ENCODE measurements at regions not wholly inside any gene's neighbourhood (a gene's known extent, or its start where the extent isn't known, plus 50 kb on each side); places are given as distances from the start of the nearest gene placed in this dataset.
"Not testable (repeated sequence)": the region's sequence is repeated elsewhere in the genome, so short reads cannot be mapped to it uniquely, and the experiment has no call there.

GRCh38 chr9:66759825-66760492, 140.6 kb upstream of the ZNF658 start:
- H3K4me3 ChIP-seq (ENCODE audit: low read depth, low read length); DNase-seq (ENCODE audit: low read depth): not testable (repeated sequence)

DNA sequence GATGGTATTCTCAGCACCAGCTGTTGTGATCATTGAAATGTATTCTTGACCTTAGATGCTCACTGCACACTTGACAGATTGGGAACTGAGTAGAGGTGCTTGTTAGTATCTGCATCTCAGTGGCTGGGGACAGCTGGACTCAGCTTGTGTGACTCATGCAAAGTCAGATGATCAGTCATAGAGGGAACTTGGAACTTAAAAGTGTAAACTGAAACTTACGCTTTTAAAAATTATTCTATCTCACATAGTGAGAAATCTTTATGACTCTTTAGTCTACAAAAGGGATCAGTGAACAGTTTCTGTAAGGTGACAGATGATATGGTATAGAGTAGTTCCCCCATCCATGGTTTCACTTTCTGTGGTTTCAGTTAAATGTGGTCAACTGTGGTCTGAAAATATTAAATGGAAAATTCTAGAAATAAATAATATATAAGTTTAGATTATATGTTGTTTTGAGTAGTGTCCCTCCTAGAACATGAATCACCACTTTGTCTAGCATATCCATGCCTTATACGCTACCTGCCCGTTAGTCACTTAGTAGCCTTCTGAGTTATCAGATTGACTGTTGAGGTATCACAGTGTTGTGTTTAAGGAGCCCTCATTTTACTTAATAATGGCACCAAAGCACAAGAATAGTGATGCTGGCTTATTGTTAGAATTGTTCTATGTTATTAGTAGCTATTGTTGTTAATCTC, 135.6 kb upstream of the ZNF658 start:
- not testable (repeated sequence) for DNase-seq (ENCODE audit: low read depth); H3K4me3 ChIP-seq (ENCODE audit: low read depth, low read length)

DNA sequence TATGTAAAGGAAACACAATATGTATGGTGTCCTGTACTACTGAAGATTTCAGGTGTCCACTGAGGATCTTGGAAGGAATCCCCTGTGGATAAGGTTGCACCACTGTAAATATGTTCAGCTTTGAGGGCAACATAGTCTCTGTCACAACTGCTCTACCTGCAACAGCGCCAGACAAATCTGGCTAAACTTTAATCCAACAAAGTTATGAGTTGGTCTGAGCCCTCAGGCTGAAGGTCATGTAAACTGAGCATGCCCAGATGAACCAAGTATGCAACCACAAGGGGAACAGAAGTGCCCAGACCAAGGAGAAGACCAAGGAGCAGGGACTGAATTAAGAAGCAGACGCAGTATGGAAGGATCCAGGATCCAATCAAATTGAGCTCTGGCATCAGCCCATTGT, 135.0 kb upstream of the ZNF658 start:
- H3K4me3 ChIP-seq (ENCODE audit: low read depth, low read length); DNase-seq (ENCODE audit: low read depth): not testable (repeated sequence)

- H3K4me3 ChIP-seq (ENCODE audit: low read depth, low read length); DNase-seq (ENCODE audit: low read depth): not testable (repeated sequence)
Measured at GRCh38 chr9:66771504-66771903, 129.0 kb upstream of the ZNF658 start.

DNA sequence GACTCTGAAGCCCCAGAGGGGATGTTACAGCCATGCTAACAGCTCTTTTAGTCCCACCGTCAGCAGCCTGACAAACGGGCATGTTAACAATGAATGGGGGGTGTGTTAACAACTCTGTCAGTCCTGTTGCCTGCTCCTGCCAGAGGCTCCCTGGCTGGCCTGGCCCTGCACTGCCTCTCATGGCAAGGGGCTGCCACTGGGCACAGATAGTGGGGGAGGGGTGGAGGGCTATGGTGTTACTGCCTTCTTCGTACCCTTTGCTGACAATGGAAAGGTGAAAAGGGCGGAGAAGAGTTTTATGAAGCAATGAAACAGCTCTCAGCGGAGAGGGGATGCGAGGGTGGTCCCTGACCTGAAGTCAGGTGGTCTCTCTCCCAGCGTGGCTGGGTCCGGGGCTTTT, 125.9 kb upstream of the ZNF658 start:
- not testable (repeated sequence) for H3K4me3 ChIP-seq (ENCODE audit: low read depth, low read length); DNase-seq (ENCODE audit: low read depth)

GRCh38 chr9:66779944-66780661, 120.4 kb upstream of the ZNF658 start:
- not testable (repeated sequence) for H3K4me3 ChIP-seq (ENCODE audit: low read depth, low read length); DNase-seq (ENCODE audit: low read depth)

GRCh38 chr9:66781240-66781639, 119.3 kb upstream of the ZNF658 start:
- H3K4me3 ChIP-seq (ENCODE audit: low read depth, low read length); DNase-seq (ENCODE audit: low read depth): not testable (repeated sequence)

GRCh38 chr9:66782010-66782409, 118.5 kb upstream of the ZNF658 start:
- not testable (repeated sequence) for DNase-seq (ENCODE audit: low read depth); H3K4me3 ChIP-seq (ENCODE audit: low read depth, low read length)

- H3K4me3 ChIP-seq (ENCODE audit: low read depth, low read length); DNase-seq (ENCODE audit: low read depth): not testable (repeated sequence)
Measured at GRCh38 chr9:66785603-66786002, 114.9 kb upstream of the ZNF658 start.

- not testable (repeated sequence) for H3K4me3 ChIP-seq (ENCODE audit: low read depth, low read length); DNase-seq (ENCODE audit: low read depth)
Measured at GRCh38 chr9:66791092-66791750, 109.3 kb upstream of the ZNF658 start.

DNA sequence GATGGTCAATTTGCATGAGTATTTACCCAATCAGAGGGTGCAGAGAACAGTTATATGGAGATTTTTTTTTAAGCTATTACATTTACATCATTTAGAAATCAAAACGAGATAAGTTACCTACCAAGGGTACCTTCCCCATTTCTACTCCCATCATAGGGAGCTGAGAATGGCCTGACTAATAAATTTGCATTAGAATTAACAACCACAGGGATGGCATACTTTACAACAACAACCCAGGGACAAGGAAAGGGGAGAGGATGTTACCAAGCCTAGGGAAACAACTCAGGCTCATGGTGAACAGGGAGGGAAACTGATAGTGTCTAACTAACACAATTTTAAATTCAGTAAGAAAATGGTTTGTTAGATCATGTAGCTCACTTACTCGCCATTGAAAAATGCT, 105.8 kb upstream of the ZNF658 start:
- DNase-seq (ENCODE audit: low read depth); H3K4me3 ChIP-seq (ENCODE audit: low read depth, low read length): not testable (repeated sequence)

GRCh38 chr9:66795723-66796503, 104.6 kb upstream of the ZNF658 start:
- not testable (repeated sequence) for H3K4me3 ChIP-seq (ENCODE audit: low read depth, low read length); DNase-seq (ENCODE audit: low read depth)

DNA sequence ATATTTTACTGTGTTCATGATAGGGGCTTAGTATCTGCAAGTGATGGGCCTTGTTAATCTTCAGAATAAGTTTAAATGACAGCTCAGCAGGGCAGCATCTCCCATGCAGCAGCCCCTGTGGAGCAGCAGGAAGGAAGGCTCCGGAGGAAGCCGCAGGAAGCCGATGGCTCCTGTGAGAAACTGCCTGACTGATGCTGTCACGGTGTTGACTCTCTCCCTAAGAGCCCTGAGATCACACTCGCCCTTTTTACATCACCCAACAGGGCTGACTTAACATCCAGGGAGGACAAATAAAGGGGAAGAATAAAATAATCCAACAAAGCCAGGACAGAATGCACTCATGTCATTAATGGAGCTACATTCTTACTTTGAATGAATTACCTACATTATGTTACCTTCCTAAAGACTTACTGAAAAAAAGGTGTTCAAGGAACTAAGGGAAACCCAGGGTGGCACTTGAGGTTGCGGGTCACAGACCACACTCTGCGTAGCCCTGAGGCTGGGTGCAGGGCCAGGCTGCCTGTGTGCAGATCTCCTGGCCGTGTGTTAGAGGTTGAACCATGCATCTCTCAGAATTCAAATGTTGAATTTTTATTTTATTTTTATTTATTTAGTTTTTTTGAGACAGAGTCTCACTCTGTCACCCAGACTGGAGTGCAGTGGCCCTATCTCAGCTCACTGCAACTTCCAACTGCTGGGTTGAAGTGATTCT, 102.5 kb upstream of the ZNF658 start:
- not testable (repeated sequence) for H3K4me3 ChIP-seq (ENCODE audit: low read depth, low read length); DNase-seq (ENCODE audit: low read depth)

DNA sequence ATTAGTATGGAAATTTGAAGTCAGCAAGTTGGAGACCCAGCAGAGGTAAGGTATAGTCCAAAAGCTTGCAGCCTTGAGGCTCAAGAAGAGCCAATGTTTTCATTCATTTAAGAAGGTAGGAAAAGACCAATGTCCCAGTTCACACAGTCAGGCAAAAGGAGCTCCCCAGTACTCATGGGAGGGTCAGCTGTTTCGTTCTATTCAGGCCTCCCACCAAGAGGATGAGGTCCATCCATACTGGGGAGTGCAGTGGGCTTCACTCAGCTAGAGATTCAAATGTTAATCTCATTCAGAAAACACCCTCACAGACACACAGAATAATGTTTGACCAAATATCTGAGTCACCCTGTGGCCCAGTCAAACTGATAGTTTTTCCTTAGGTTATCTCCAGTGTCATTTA, 96.9 kb upstream of the ZNF658 start:
- not testable (repeated sequence) for H3K4me3 ChIP-seq (ENCODE audit: low read depth, low read length); DNase-seq (ENCODE audit: low read depth)

GRCh38 chr9:66810247-66810646, 90.3 kb upstream of the ZNF658 start:
- H3K4me3 ChIP-seq (ENCODE audit: low read depth, low read length); DNase-seq (ENCODE audit: low read depth): not testable (repeated sequence)

- not testable (repeated sequence) for DNase-seq (ENCODE audit: low read depth); H3K4me3 ChIP-seq (ENCODE audit: low read depth, low read length)
Measured at GRCh38 chr9:66812367-66812766, 88.2 kb upstream of the ZNF658 start.

- not testable (repeated sequence) for H3K4me3 ChIP-seq (ENCODE audit: low read depth, low read length); DNase-seq (ENCODE audit: low read depth)
Measured at GRCh38 chr9:66812967-66813366, 87.6 kb upstream of the ZNF658 start.

GRCh38 chr9:66814038-66814437, 86.5 kb upstream of the ZNF658 start:
- H3K4me3 ChIP-seq (ENCODE audit: low read depth, low read length); DNase-seq (ENCODE audit: low read depth): not testable (repeated sequence)
